ENCODE measurements at regions not wholly inside any gene's neighbourhood (a gene's known extent, or its start where the extent isn't known, plus 50 kb on each side); places are given as distances from the start of the nearest gene placed in this dataset.
"Not testable (repeated sequence)": the region's sequence is repeated elsewhere in the genome, so short reads cannot be mapped to it uniquely, and the experiment has no call there.

GRCh38 chr9:85108229-85108628 lies 438.7 kb downstream of the NTRK2 start:
- no peak for DNase-seq (ENCODE audit: low read depth, low spot score)
- in situ Hi-C loops (cut with HindIII; ENCODE audit: low pct_unique_long_range_greater_than_20kb, low sequenced_read_pairs), result no loop called here

GRCh38 chr9:85089188-85089969 lies 419.9 kb downstream of the NTRK2 start:
- in situ Hi-C loops (cut with HindIII; ENCODE audit: low pct_unique_long_range_greater_than_20kb, low sequenced_read_pairs), result no loop called here

GRCh38 chr9:85081963-85082362 lies 412.4 kb downstream of the NTRK2 start:
- DNase-seq (ENCODE audit: low read depth, low spot score), result no peak
- in situ Hi-C loops (cut with HindIII; ENCODE audit: low pct_unique_long_range_greater_than_20kb, low sequenced_read_pairs), result no loop called here

More at GRCh38 chr9:85089188-85089969, 419.9 kb downstream of the NTRK2 start:
- no peak for DNase-seq (ENCODE audit: low read depth, low spot score)

GRCh38 chr9:85079349-85079748 lies 409.8 kb downstream of the NTRK2 start:
- no peak for DNase-seq (ENCODE audit: low read depth, low spot score)
- in situ Hi-C loops (cut with HindIII; ENCODE audit: low pct_unique_long_range_greater_than_20kb, low sequenced_read_pairs), result no loop called here

- in situ Hi-C loops (cut with HindIII; ENCODE audit: low pct_unique_long_range_greater_than_20kb, low sequenced_read_pairs), result no loop called here
- DNase-seq (ENCODE audit: low read depth, low spot score), result no peak
Observed at GRCh38 chr9:85077944-85078343, 408.4 kb downstream of the NTRK2 start.

GRCh38 chr9:85077146-85077545 lies 407.6 kb downstream of the NTRK2 start:
- DNase-seq (ENCODE audit: low read depth, low spot score); in situ Hi-C loops (cut with HindIII; ENCODE audit: low pct_unique_long_range_greater_than_20kb, low sequenced_read_pairs): not testable (repeated sequence)

Small RNA genes lying in the stretch of these regions (small RNA-seq; reads per million reads assigned to genes)
- gene UBE2V1P10, result 0 reads per million in 2 experiments

Data from SK-MEL-5 (cell line).